Esophagus (tissue), 2 donors: ENCODE measurements at regions not wholly inside any gene's neighbourhood (a gene's known extent, or its start where the extent isn't known, plus 50 kb on each side); places are given as distances from the start of the nearest gene placed in this dataset.

ENCODE experiments used
- H3K27ac ChIP-seq, 2 donors: one replicate each; pipeline ENCODE4 v1.5.1; 2013; ENCODE audit warnings: low read depth in 2 of 2, mild to moderate bottlenecking in 2 of 2, inconsistent platforms in 1 of 2, low read length in 1 of 2, moderate library complexity in 1 of 2
- H3K27me3 ChIP-seq, 2 donors: one replicate each; pipeline ENCODE4 v1.6.1; 2013; ENCODE audit warnings: low read length in 2 of 2, control low read depth in 1 of 2, mild to moderate bottlenecking in 1 of 2; ENCODE audit not compliant: insufficient read depth in 2 of 2, control insufficient read depth in 1 of 2
- H3K36me3 ChIP-seq, 2 donors: one replicate each; pipeline ENCODE4 v1.6.1; 2013; ENCODE audit warnings: low read length in 1 of 2; ENCODE audit not compliant: control insufficient read depth in 2 of 2, insufficient read depth in 2 of 2
- H3K4me1 ChIP-seq, 2 donors: one replicate each; pipeline ENCODE4 v1.6.1; 2013; ENCODE audit warnings: low read length in 1 of 2; ENCODE audit not compliant: control insufficient read depth in 2 of 2, insufficient read depth in 2 of 2
- H3K4me3 ChIP-seq, 2 donors: one replicate each; pipeline ENCODE4 v1.5.1; 2013; ENCODE audit warnings: low read length in 2 of 2, mild to moderate bottlenecking in 2 of 2, low read depth in 1 of 2, moderate library complexity in 1 of 2
- H3K9me3 ChIP-seq, 2 donors: one replicate each; pipeline ENCODE4 v1.6.1; 2013; ENCODE audit warnings: mild to moderate bottlenecking in 2 of 2, low read depth in 1 of 2, low read length in 1 of 2, moderate library complexity in 1 of 2; ENCODE audit not compliant: control insufficient read depth in 2 of 2, insufficient read depth in 1 of 2
- WGBS, 2 donors: extraction: QIAGEN DNeasy Blood & Tissue Kit; methylation state at CpG; one replicate each; pipeline ENCODE4 v1.1.7; 2013; 5-methylcytosine and 5-hydroxymethylcytosine counted together
- donor health status: healthy with polysubstance abuse.
- donor health status: Bipolar disorder and iron deficiency.

DNA sequence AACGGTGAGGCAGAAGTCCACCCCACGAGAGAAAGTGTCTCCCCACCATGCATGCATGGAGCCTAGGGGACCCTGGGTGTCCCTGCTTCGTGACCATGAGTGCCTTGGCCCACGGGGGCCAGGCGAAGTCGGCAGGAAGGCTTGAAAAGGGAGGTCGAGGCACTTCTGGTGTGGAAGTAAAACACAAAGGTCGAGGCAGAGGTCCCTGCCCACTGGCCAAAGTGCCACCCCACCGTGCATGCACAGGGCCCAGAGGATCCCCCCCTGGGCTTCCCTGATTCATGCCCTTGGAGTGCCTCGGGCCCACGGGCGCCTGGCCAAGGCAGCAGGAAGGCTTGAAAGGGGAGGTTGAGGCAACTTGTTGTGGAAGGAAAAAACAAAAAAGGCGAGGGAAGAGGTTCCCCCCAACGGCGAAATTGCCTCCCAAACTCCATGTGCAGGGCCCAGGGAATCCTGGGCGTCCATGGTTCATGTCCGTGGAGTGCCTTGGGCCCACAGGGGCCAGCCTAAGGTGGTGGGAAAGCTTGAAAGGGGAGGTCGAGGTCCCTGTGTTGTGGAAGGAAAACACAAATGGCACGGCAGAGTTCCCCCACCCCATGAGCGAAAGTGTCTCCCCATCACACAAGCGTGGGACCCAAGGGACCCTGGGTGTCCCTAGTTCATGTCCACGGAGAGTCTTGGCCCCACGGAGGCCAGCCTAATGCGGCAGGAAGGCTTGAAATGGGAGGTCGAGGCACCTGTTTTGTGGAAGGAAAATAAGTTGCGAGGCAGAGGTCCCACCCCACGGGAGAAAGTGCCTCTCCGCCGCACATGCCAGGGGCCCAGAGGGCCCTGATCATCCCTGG lies 372.1 kb downstream of the ALG10 start:
- Histone ChIP-seq H3K27me3 (no peaks in the 10 kb centered on the region), H3K36me3 (no peaks in the 10 kb centered on the region), H3K27ac (no peak overlapping the region), H3K9me3 (peaks cover 83 to 96% of the 10 kb centered on the region in 2 donors), H3K4me1 (no peaks in the 10 kb centered on the region), H3K4me3 (no peak overlapping the region)
- WGBS, 2 donors: 58 to 62% methylated on average over 29 of the region's 29 CpGs

- Histone ChIP-seq H3K27me3 (no peaks in the 10 kb centered on the region), H3K27ac (no peak overlapping the region)
- 64 to 69% methylated on average over 28 of the region's 28 CpGs for WGBS, 2 donors
Measured at GRCh38 chr12:34395056-34396005, 373.0 kb downstream of the ALG10 start.

DNA sequence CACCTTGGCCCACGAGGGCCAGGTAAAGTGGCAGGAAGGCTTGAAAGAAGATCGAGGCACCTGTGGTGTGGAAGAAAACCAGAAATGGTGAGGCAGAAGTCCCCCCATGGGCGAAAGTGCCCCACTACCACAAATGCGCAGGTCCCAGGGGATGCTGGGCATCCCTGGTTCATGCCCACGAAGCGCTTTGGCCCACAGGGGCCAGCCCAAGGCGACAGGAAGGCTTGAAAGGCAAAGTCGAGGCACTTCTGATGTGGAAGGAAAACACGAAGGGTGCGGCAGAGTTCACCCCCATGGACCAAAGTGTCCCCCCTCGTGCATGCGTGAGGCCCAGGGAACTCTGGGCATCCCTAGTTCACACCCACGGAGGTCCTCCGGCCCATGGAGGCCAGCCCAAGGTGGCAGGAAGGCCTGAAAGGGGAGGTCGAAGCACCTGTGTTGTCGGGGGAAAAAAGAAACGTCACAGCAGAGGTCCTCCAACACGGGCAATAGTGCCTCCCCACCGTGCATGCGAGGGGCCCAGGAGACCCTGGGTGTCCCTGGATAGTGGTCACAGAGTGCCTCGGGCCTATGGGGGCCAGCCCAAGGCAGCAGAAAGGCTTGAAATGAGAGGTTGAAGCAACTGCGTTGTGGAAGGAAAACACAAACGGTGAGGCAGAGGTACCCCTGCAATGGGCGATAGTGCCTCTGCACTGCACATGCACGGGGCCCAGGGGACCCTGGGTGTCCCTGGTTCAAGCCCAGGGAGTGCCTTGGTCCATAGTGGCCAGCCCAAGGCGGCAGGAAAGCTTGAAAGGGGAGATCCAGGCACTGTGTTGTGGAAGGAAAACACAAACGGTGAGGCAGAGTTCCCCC lies 373.9 kb downstream of the ALG10 start:
- Histone ChIP-seq H3K9me3 (peaks cover 83 to 96% of the 10 kb centered on the region in 2 donors), H3K27me3 (no peaks in the 10 kb centered on the region)

More at GRCh38 chr12:34395056-34396005, 373.0 kb downstream of the ALG10 start:
- Histone ChIP-seq H3K9me3 (peaks cover 83 to 96% of the 10 kb centered on the region in 2 donors), H3K36me3 (no peaks in the 10 kb centered on the region), H3K4me3 (no peak overlapping the region), H3K4me1 (no peaks in the 10 kb centered on the region)

GRCh38 chr12:34396861-34397590 lies 374.7 kb downstream of the ALG10 start:
- Histone ChIP-seq H3K4me1 (no peaks in the 10 kb centered on the region), H3K27ac (no peak overlapping the region), H3K4me3 (no peak overlapping the region), H3K27me3 (no peaks in the 10 kb centered on the region), H3K9me3 (peaks cover 81 to 96% of the 10 kb centered on the region in 2 donors), H3K36me3 (no peaks in the 10 kb centered on the region)
- 67 to 70% methylated on average over 20 of the region's 20 CpGs for WGBS, 2 donors

More for the DNA sequence above, 373.9 kb downstream of the ALG10 start:
- 60 to 64% methylated on average over 27 of the region's 27 CpGs for WGBS, 2 donors
- H3K4me3 ChIP-seq: no peak overlapping the region
- H3K4me1 ChIP-seq: no peaks in the 10 kb centered on the region
- no peaks in the 10 kb centered on the region for H3K36me3 ChIP-seq
- H3K27ac ChIP-seq: no peak overlapping the region

- Histone ChIP-seq H3K4me3 (no peak overlapping the region), H3K9me3 (peaks cover 82 to 96% of the 10 kb centered on the region in 2 donors), H3K27me3 (no peaks in the 10 kb centered on the region), H3K27ac (no peak overlapping the region), H3K4me1 (no peaks in the 10 kb centered on the region), H3K36me3 (no peaks in the 10 kb centered on the region)
- WGBS, 2 donors: 67 to 75% methylated on average over 22 of the region's 22 CpGs
Measured at GRCh38 chr12:34397591-34398365, 375.5 kb downstream of the ALG10 start.

GRCh38 chr12:34398366-34398705 lies 376.0 kb downstream of the ALG10 start:
- WGBS, 2 donors: 62 to 64% methylated on average over 16 of the region's 16 CpGs
- Histone ChIP-seq H3K4me1 (no peaks in the 10 kb centered on the region), H3K27me3 (no peaks in the 10 kb centered on the region), H3K4me3 (no peak overlapping the region), H3K36me3 (no peaks in the 10 kb centered on the region), H3K27ac (no peak overlapping the region), H3K9me3 (peaks cover 83 to 96% of the 10 kb centered on the region in 2 donors)

DNA sequence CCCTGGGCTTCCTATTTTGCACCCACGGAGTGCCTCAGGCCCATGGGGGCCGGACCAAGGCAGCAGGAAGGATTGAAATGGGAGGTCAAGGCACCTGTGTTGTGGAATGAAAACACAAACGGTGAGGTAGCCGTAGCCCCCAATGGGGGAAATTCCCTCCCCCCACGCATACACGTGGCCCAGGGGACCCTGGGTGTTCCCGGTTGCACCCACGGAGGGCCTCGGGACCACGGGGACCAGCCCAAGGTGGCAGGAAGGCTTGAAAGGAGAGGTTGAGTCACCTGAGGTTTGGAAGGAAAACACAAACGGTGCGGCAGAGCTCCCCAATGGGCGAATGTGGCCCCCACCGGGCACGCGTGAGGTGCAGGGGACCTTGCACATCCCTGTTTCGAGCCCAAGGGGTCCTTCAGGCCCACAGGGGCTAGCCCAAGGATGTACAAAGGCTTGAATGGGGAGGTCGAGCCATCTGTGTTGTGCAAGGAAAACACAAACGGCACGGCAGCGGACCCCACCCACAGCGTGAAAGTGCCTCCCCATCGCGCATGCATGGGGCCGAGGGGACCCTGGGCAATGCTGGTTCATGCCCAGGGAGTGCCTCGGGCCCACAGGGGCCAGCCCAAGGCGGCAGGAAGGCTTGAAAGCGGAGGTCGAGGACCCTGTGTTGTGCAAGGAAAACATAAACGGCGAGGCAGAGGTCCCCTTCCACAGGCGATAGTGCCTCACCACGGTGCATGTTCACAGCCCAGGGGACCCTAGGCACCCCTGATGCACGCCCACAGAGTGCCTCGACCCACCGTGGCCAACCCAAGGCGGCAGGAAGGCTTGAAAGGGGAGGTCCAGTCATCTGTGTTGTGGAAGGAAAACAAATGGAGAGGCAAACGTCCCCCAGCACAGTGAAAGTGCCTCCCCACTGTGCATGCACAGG lies 376.7 kb downstream of the ALG10 start:
- H3K4me3 ChIP-seq: no peak overlapping the region
- H3K4me1 ChIP-seq: no peaks in the 10 kb centered on the region
- no peaks in the 10 kb centered on the region for H3K27me3 ChIP-seq
- 62 to 67% methylated on average over 38 of the region's 38 CpGs for WGBS, 2 donors
- no peak overlapping the region for H3K27ac ChIP-seq
- no peaks in the 10 kb centered on the region for H3K36me3 ChIP-seq
- peaks cover 82 to 95% of the 10 kb centered on the region in 2 donors for H3K9me3 ChIP-seq
